Thoracic aorta (tissue), 2 donors: ENCODE measurements at regions not wholly inside any gene's neighbourhood (a gene's known extent, or its start where the extent isn't known, plus 50 kb on each side); places are given as distances from the start of the nearest gene placed in this dataset.

Source experiments
- ATAC-seq: fragments of 150-250 bp; one replicate; pipeline ENCODE4 v1.8.0; 2017; ENCODE audit warnings: low read depth; ENCODE audit not compliant: insufficient number of reproducible peaks, low FRiP score
- DNase-seq: peaks from one replicate; pipeline ENCODE4 v3.0.0-alpha.2; 2020; ENCODE audit warnings: low spot score
- H3K27ac ChIP-seq, 2 donors: fragments of 200-600 bp; sonication (generic); 1 replicate in 1 of 2; 2 replicates in 1 of 2; pipeline ENCODE4 v1.5.1; 2016; ENCODE audit warnings: mild to moderate bottlenecking in 2 of 2, moderate library complexity in 2 of 2
- H3K27me3 ChIP-seq: fragments of 200-600 bp; sonication (generic); replicated peaks from 2 replicates; pipeline ENCODE4 v1.6.0; 2016; ENCODE audit warnings: mild to moderate bottlenecking; ENCODE audit not compliant: insufficient read depth
- H3K36me3 ChIP-seq: fragments of 200-600 bp; sonication (generic); one replicate; pipeline ENCODE4 v1.5.1; 2016
- H3K4me1 ChIP-seq, 2 donors: fragments of 200-600 bp; sonication (generic); 1 replicate in 1 of 2; 2 replicates in 1 of 2; pipeline versions ENCODE4 v1.5.1 to v1.6.0; 2016; ENCODE audit warnings: low read depth in 2 of 2, mild to moderate bottlenecking in 1 of 2; ENCODE audit not compliant: control insufficient read depth in 1 of 2
- H3K4me3 ChIP-seq: fragments of 200-600 bp; sonication (generic); 2 replicates; pipeline ENCODE4 v1.5.1; 2016; ENCODE audit warnings: mild to moderate bottlenecking
- H3K9me3 ChIP-seq: fragments of 200-600 bp; sonication (generic); 2 replicates; pipeline ENCODE4 v1.5.1; 2016
- TF ChIP-seq, protein P1 (sequence below): fragments of 200-600 bp; sonication (generic); IDR thresholded peaks from one replicate; pipeline ENCODE4 v1.5.1; 2019; ENCODE audit warnings: antibody characterized with exemption

DNA sequence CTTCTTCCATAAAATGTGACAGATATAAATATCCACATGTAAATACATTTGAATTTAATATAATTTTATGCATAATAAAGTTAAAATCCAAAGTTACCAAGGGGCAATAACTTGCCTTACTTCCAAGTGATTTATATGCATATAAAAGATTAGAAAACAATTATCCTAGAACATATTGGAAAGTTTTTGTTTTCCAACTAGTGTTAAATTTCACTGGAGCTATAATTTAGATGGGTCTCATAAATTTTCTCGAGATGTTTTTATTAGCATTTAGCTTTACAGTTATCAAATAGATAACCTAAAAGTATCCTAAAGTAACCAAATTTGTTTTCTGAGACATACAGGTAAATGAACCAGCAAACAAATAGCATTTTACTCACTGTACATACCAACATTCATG, 225.3 kb downstream of the SPRY2 start:
- H3K4me1 ChIP-seq = no peaks in the 10 kb centered on the region
- no peaks in the 10 kb centered on the region for H3K36me3 ChIP-seq
- H3K9me3 ChIP-seq = no peaks in the 10 kb centered on the region
- H3K27me3 ChIP-seq = no peaks in the 10 kb centered on the region
- TF ChIP-seq, protein P1, sequence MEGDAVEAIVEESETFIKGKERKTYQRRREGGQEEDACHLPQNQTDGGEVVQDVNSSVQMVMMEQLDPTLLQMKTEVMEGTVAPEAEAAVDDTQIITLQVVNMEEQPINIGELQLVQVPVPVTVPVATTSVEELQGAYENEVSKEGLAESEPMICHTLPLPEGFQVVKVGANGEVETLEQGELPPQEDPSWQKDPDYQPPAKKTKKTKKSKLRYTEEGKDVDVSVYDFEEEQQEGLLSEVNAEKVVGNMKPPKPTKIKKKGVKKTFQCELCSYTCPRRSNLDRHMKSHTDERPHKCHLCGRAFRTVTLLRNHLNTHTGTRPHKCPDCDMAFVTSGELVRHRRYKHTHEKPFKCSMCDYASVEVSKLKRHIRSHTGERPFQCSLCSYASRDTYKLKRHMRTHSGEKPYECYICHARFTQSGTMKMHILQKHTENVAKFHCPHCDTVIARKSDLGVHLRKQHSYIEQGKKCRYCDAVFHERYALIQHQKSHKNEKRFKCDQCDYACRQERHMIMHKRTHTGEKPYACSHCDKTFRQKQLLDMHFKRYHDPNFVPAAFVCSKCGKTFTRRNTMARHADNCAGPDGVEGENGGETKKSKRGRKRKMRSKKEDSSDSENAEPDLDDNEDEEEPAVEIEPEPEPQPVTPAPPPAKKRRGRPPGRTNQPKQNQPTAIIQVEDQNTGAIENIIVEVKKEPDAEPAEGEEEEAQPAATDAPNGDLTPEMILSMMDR = no peak
- no peak overlapping the region for H3K4me3 ChIP-seq
- no peak for DNase-seq
- ATAC-seq = no peak
- H3K27ac ChIP-seq = no peak overlapping the region

DNA sequence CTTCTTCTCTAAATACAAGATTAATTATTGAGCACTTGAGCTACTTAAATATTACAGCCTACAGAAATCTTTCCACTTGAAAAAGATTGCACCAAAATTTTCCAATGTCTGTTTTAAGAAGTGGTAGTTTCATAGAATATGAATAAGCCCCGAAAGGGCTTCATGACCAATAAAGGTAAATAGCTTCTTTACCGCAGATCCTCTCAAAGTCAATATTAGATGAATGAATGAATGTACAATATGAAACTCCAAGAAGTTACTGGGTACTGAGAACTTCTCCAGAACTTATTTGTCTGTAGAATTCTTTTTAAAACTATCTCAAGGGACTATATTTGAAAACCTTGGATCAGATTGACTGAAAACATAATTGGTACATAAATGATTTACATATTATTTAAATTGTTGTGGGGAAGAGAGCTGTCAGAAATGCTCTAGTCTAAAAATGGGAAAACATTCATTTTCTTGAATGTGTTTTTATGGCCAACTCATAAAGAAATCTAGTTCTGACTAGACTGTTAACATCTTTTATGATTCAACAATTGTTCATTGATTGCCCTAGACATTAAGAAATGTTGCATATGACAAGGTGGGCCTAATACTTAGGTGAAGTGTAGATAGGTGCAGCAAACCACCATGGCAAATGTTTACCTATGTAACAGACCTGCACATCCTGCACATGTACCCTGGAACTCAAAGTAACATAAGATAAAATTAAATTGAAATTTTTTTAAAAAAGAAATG, 227.0 kb downstream of the SPRY2 start:
- no peaks in the 10 kb centered on the region for H3K4me1 ChIP-seq
- no peak overlapping the region for H3K4me3 ChIP-seq
- H3K9me3 ChIP-seq = no peaks in the 10 kb centered on the region
- ATAC-seq (no peak), DNase-seq (no peak)
- H3K36me3 ChIP-seq = no peaks in the 10 kb centered on the region
- no peak overlapping the region for H3K27ac ChIP-seq
- H3K27me3 ChIP-seq = no peaks in the 10 kb centered on the region
- TF ChIP-seq, protein P1 = no peak

DNA sequence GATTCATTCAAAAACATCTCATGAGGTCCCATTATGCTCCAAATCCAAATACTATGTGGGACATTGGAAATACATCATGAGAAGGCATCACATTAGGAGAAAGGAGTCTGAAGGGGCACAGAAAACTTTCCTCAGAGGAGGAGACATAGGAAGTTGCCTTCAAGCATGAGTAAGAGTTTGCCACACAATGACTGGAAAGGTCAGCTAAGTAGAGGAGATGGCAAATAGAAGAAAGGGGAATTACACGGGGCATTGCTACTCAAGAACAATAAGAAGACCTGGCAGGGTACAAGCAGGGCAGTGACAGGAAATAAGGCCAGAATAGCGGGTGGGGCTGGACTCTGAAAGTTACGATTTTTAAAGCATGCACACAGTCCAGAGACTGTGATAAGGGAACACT, 231.6 kb downstream of the SPRY2 start:
- TF ChIP-seq, protein P1 = no peak

DNA sequence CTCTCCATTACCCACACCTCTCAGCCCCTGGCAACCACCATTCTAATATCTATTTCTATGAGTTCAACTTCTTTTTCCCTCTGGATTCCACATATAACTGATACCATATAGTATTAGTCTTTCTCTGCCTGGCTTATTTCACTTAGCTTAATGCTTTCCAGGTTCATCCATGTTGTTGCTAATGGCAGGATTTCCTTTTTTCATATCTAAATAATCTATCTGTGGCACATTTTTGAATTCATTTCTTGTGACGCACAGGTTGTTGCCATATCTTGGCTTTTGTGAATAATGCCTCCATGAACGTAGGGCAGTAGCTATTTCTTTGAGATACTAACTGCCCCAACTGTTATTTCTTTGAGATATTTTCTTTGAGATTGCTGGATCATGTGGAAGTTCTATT, 235.6 kb downstream of the SPRY2 start:
- DNase-seq (no peak), ATAC-seq (no peak)
- TF ChIP-seq, protein P1 = no peak
- Histone ChIP-seq H3K4me3 (no peak overlapping the region), H3K9me3 (no peaks in the 10 kb centered on the region), H3K27ac (no peak overlapping the region), H3K36me3 (no peaks in the 10 kb centered on the region), H3K4me1 (no peaks in the 10 kb centered on the region), H3K27me3 (no peaks in the 10 kb centered on the region)

More for the DNA sequence above, 231.6 kb downstream of the SPRY2 start:
- no peaks in the 10 kb centered on the region for H3K36me3 ChIP-seq
- no peaks in the 10 kb centered on the region for H3K27me3 ChIP-seq
- ATAC-seq (no peak), DNase-seq (no peak)
- H3K4me1 ChIP-seq = no peaks in the 10 kb centered on the region
- no peak overlapping the region for H3K4me3 ChIP-seq
- no peaks in the 10 kb centered on the region for H3K9me3 ChIP-seq
- no peak overlapping the region for H3K27ac ChIP-seq

DNA sequence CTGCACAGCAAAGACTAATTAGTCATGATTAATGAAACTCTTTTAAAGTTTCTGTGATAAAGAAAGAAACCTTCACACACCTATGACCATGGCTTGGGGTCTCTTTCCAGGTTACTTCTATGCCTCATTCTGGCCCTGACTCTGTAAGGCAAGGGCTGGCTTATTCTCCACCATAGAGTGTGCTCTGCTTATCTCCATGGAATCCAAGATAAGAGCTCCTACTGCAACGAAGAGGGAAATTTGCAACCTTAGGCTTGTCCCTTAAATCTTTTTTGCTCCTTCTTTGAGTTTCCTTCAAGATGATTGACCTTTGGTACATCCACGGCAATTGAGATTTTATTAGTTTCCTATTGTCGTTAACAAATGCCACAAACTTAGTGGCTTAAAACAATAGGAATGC, 239.9 kb downstream of the SPRY2 start:
- TF ChIP-seq, protein P1 = no peak
- Histone ChIP-seq H3K9me3 (no peaks in the 10 kb centered on the region), H3K27ac (no peak overlapping the region), H3K36me3 (no peaks in the 10 kb centered on the region), H3K27me3 (no peaks in the 10 kb centered on the region), H3K4me3 (no peak overlapping the region), H3K4me1 (no peaks in the 10 kb centered on the region)
- ATAC-seq = no peak
- DNase-seq = no peak
